HK-2 (cell line): ENCODE measurements at regions not wholly inside any gene's neighbourhood (a gene's known extent, or its start where the extent isn't known, plus 50 kb on each side); places are given as distances from the start of the nearest gene placed in this dataset.

Experiments
- DNase-seq: peaks from one replicate; pipeline ENCODE4 v3.0.0-alpha.2; 2018; ENCODE audit not compliant: unreplicated experiment

GRCh38 chr4:187416216-187416615 is 579.4 kb upstream of the ZFP42 start:
- no peak for DNase-seq

DNA sequence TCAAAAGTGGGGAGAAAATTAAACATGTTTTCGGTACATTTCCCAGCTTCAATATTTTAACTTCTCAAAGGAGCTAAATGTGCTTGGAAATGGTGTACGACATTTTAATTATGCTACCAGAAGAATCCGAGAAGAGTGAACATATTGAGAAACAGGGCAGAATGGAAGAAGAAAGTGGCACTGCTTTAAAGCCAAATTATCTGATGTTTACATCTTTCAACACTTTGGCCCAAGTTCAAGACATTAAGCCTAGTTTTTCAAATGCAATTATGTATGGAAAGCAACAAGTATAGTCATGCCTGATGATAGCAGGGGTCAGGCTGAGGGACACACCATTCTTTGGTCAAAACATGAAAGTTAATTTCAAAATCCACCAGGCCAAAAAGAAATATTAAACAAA is 577.9 kb upstream of the ZFP42 start:
- no peak for DNase-seq

DNA sequence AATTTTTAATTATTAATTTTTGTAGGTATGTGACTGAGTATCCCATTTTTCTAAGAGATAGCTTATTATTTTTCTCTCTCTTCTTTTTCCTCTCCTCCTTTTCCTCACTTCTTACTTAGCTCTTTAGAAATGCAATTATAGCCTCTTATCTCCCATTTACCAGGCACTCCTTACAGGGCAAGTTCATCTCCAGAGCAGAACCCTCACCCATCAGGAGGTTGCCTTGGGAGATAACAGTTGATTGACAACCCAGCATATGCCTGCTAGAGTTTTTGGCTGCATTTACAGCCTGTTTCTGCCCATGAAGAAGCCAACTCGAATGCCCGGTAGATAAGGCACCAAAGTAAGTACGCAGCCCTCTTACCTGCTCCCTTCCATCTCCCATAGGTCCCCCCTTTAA is 572.9 kb upstream of the ZFP42 start:
- no peak for DNase-seq

GRCh38 chr4:187424636-187425035 is 570.9 kb upstream of the ZFP42 start:
- DNase-seq, result no peak

DNA sequence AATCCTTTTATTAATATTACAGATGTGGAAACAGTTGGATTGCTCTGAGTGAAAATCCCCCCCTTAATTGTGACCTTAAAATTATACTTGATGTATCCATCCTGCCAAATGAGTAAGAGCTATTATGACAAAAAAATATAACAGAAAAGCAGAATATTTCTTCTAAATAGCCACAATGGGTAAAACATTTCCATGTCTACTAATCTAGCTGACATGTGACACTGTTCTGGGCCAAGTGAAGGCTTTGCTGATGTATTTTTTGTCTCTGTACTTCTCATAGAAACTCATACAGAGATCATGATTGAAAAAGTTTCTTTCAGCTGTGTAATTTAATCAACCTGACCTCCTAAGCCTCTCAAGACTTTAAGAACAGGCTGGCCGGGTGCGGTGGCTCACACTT is 569.1 kb upstream of the ZFP42 start:
- no peak for DNase-seq

DNA sequence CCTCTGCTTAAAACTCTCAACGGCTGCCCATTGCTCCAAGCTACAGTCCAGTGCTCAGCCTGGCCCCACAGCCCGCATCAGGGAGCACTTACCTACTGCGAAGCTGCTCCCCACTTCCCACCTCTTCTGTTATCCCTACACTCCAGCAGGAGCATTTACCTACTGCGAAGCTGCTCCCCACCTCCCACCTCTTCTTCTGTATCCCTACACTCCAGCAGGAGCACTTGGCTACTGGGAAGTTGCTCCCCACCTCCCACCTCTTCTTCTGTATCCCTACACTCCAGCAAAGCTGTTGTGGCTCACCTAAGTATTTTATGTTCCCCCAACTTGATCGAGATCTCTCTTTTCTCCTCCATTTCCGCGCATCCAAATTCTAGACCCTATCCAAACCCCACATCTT is 563.3 kb upstream of the ZFP42 start:
- no peak for DNase-seq

DNA sequence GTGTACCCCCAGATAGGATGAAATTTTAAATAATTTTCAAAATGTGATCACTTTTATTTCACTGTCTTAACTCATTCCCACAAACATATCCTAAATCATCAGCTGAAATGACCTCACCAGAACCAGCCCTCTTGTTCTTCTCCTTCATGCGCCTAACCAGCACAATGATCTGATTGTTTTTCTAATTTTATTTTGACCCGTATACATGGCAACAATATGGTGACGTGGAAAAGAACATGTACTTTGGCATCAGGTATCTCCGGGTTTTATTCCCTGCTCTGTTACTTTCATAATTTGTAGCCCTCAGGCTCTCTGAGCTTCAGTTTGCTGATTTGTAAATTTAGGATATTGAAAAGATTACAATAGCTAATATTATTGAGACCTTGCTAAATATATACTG is 562.4 kb upstream of the ZFP42 start:
- no peak for DNase-seq

GRCh38 chr4:187436251-187436650 is 559.3 kb upstream of the ZFP42 start:
- DNase-seq, result no peak

GRCh38 chr4:187444061-187444460 is 551.5 kb upstream of the ZFP42 start:
- no peak for DNase-seq

DNA sequence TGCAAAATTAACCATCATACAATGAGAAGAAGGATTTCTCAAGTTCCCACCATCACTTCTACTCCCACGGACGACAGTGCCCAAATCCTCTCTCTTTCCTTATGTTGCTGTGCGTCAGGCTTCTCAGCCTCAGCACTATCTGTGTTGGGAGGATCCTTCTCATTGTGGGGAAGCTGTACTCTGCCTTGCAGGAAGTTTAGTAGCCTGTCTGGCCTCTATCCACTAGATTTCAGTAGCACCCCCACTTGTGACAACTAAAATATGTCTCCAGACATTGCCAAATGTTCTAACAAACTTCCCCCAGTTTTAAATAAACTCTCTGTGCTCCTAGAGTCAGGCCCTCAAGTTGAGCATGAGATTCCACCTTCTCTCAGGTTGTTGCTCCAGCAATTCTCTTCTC is 545.9 kb upstream of the ZFP42 start:
- DNase-seq, result no peak

GRCh38 chr4:187451776-187452175 is 543.8 kb upstream of the ZFP42 start:
- DNase-seq, result no peak

DNA sequence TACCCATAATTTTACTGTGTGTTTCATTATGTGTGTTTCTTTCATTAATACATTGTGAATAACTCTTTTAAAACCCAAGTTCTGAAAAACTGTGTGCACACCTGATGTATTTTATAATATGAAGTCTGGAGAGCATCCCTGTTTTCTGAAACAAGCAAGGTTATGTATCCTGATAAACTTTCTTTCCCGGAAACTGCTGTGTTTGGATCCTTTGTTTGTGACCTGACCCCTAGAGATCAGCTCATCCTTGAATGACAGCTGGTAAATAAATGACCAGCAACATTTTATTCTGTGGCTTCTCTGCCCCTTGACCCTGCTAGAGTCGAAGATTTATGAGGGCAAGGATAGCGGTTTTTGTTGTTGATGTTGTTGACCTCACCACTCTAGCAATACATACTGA is 535.6 kb upstream of the ZFP42 start:
- no peak for DNase-seq

- DNase-seq, result no peak
Observed at GRCh38 chr4:187464573-187464972, 531.0 kb upstream of the ZFP42 start.

DNA sequence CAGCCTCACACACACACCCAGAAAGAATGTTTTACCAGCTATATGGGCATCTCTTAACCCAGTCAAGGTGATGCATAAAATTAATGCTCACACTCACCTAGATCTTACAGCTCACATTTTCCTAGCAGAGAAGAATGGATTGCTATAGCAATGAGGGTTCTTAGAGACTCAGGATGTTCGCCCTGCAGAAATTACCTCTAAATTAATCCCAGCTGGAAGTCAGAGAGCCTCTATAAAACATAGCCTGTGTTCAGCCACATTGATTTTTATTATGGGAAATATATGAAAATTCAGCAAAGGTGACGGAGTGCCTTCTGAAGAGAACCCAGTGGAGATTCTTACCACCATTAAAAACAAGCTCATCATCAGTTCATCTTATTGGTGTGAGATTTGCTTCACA is 528.3 kb upstream of the ZFP42 start:
- no peak for DNase-seq

- DNase-seq, result no peak
Observed at GRCh38 chr4:187469627-187470026, 525.9 kb upstream of the ZFP42 start.

GRCh38 chr4:187470061-187470460 is 525.5 kb upstream of the ZFP42 start:
- DNase-seq, result no peak

DNA sequence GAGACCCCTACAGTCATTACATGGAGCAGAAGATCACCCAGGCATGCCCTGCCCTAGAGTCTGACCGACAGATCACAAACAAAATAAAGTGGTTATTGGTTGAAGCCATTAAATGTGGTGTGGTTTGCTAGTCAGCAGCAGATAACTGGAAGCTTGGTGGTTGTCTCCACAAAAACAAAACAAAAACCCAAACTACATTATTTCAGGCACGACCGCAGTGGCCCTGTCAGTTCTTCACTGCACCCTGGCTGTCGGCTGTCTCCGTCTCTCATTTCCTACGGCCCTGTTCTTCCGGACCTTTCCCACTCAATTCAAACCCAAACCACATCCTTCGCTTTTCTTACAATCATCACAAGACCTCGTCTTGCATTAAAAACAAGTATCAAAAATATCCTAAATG is 521.3 kb upstream of the ZFP42 start:
- DNase-seq, result no peak

GRCh38 chr4:187475901-187476300 is 519.7 kb upstream of the ZFP42 start:
- no peak for DNase-seq

DNA sequence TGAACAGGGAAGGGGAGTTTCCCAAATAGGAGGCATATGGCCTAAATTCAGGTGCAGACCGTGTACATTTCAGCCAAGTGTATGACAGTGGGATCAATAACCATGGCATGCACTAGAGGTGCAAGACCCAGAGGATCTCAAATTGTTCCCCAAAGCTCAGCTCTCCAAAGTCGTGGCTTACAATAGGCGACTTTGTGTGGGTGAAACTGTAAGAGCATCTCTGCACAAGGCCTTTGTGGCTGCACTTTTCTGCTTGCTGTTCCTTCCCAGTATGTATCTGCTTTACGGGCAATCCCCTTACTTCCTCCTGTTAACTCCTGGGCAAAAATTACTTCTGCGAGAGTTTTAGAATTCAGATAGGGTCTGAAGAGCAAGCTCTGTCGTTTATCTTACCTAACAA is 518.3 kb upstream of the ZFP42 start:
- DNase-seq, result no peak

- DNase-seq, result no peak
Observed at GRCh38 chr4:187478292-187479140, 517.1 kb upstream of the ZFP42 start.

GRCh38 chr4:187479511-187479910 is 516.1 kb upstream of the ZFP42 start:
- DNase-seq, result no peak

GRCh38 chr4:187480146-187481145 is 515.1 kb upstream of the ZFP42 start:
- no peak for DNase-seq

DNA sequence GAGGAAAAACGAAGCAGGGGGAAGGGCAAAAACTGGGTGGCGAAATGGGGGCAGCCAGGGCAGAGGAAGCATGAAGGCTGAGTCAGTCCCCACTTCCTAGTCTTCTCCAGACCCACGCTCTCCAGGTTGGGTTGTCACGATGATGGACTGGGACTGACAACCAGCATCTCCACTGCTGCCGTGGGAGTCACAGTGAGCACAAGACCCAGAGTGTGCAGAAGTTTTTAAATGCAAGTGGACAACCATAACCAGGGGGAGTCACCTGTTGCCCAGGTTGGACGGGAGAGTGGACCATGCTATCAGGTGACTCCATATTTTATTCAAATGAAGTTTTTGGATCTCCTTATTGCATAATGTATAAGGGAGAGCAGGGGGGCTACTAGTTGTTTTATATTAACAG is 511.4 kb upstream of the ZFP42 start:
- DNase-seq, result no peak
